Sigmoid colon (tissue), 6 donors: ENCODE measurements at regions not wholly inside any gene's neighbourhood (a gene's known extent, or its start where the extent isn't known, plus 50 kb on each side); places are given as distances from the start of the nearest gene placed in this dataset.

Experiments used
- DNase-seq: peaks from one replicate; pipeline ENCODE4 v3.0.0-alpha.2; 2019
- H3K27ac ChIP-seq, 4 donors: fragments of 200-600 bp; sonication (generic); one replicate each; pipeline ENCODE4 v1.5.1; 2016 to 2019; ENCODE audit warnings: mild to moderate bottlenecking in 1 of 4
- H3K27me3 ChIP-seq, 3 donors: fragments of 200-600 bp; sonication (generic); one replicate each; pipeline ENCODE4 v1.5.1; 2019; ENCODE audit warnings: mild to moderate bottlenecking in 1 of 3
- H3K36me3 ChIP-seq, 4 donors: fragments of 200-600 bp; sonication (generic); one replicate each; pipeline ENCODE4 v1.5.1; 2016 to 2019
- H3K4me1 ChIP-seq, 4 donors: fragments of 200-600 bp; sonication (generic); one replicate each; pipeline ENCODE4 v1.5.1; 2017 to 2019
- H3K4me3 ChIP-seq, 4 donors: fragments of 200-600 bp; sonication (generic); one replicate each; pipeline ENCODE4 v1.5.1; 2017 to 2019; ENCODE audit warnings: mild to moderate bottlenecking in 2 of 4, moderate library complexity in 1 of 4
- H3K9me3 ChIP-seq, 4 donors: fragments of 200-600 bp in 3 of 4; sonication (generic) in 3 of 4; one replicate each; pipeline versions ENCODE4 v1.5.1 to v1.6.1; 2013 to 2019
- EP300 ChIP-seq, 4 donors: sonication (generic); formaldehyde crosslinking; IDR thresholded peaks; one replicate each; pipeline ENCODE4 v1.6.1; 2017; ENCODE audit warnings: antibody characterized with exemption in 4 of 4
- POLR2A ChIP-seq, 2 donors: fragments of 450-650 bp; IDR thresholded peaks; one replicate each; pipeline ENCODE4 v1.6.1; 2016; ENCODE audit warnings: antibody characterized with exemption in 2 of 2, mild to moderate bottlenecking in 2 of 2, moderate library complexity in 2 of 2
- POLR2AphosphoS5 ChIP-seq, 4 donors: sonication (generic); formaldehyde crosslinking; IDR thresholded peaks; one replicate each; pipeline ENCODE4 v1.6.1; 2017; ENCODE audit warnings: antibody characterized with exemption in 4 of 4
- WGBS, 2 donors: extraction: QIAGEN DNeasy Blood & Tissue Kit; methylation state at CpG; one replicate each; pipeline ENCODE4 v1.1.7; 2013; 5-methylcytosine and 5-hydroxymethylcytosine counted together
- intact Hi-C: fragments of 100-400 bp; cut with DNase I; formaldehyde crosslinking; loops from one replicate; pipeline ENCODE4 v1.15.1; 2023
- TF ChIP-seq, protein P1 (sequence below), 4 experiments: fragments of 450-650 bp in 3 of 4; fragments of 200-600 bp in 1 of 4; IDR thresholded peaks; one replicate each; pipeline ENCODE4 v1.5.1; 2016 to 2019; ENCODE audit warnings: antibody characterized with exemption in 4 of 4, mild to moderate bottlenecking in 3 of 4, moderate library complexity in 2 of 4
- donor health status: healthy with polysubstance abuse.
- donor health status: healthy.

DNA sequence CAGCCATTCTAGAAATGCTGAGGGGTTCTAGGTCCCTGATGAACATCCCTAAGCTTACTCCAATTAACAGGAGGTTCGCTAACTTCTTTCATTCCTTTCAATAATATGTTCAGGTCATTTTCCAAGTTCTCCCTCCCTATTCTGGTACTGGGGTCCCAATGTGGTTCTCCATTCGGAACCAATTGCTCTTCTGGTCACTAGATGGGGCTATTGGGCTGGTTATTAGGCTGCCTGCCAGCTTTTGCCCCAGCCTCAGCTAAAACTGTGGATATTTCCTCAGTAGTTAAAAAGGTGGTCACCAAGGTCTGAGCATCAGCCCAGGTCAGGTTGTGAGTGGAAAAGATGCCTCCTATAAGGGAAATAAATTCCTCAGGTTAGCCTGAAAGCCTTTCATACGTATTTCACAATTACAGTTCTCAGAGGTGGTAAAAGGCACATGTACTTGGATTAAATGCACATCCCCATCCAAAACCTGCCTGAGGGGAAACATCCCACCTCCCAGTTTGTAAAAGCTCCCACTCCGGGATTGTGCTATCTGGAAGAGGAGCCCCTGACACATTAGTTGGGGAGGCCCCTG, 161.1 kb upstream of the CCDC179 start:
- TF ChIP-seq POLR2AphosphoS5 (IDR thresholded peaks at IDR 0.05), result no peak
- TF ChIP-seq, protein P1, sequence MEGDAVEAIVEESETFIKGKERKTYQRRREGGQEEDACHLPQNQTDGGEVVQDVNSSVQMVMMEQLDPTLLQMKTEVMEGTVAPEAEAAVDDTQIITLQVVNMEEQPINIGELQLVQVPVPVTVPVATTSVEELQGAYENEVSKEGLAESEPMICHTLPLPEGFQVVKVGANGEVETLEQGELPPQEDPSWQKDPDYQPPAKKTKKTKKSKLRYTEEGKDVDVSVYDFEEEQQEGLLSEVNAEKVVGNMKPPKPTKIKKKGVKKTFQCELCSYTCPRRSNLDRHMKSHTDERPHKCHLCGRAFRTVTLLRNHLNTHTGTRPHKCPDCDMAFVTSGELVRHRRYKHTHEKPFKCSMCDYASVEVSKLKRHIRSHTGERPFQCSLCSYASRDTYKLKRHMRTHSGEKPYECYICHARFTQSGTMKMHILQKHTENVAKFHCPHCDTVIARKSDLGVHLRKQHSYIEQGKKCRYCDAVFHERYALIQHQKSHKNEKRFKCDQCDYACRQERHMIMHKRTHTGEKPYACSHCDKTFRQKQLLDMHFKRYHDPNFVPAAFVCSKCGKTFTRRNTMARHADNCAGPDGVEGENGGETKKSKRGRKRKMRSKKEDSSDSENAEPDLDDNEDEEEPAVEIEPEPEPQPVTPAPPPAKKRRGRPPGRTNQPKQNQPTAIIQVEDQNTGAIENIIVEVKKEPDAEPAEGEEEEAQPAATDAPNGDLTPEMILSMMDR (IDR thresholded peaks at IDR 0.05), result peak in 2 of 4 experiments; percentile 12 to 52
- no peak for TF ChIP-seq POLR2A (IDR thresholded peaks at IDR 0.05)
- TF ChIP-seq EP300 (IDR thresholded peaks at IDR 0.05), result no peak
- WGBS, 2 donors, result 31 to 35% methylated on average over 4 of the region's 4 CpGs
- Histone ChIP-seq H3K36me3 (no peaks in the 10 kb centered on the region), H3K4me3 (no peak overlapping the region), H3K27me3 (no peaks in the 10 kb centered on the region), H3K9me3 (no peaks in the 10 kb centered on the region), H3K4me1 (no peaks in the 10 kb centered on the region), H3K27ac (no peak overlapping the region)
- no peak for DNase-seq
- intact Hi-C loops, result no loop called here

DNA sequence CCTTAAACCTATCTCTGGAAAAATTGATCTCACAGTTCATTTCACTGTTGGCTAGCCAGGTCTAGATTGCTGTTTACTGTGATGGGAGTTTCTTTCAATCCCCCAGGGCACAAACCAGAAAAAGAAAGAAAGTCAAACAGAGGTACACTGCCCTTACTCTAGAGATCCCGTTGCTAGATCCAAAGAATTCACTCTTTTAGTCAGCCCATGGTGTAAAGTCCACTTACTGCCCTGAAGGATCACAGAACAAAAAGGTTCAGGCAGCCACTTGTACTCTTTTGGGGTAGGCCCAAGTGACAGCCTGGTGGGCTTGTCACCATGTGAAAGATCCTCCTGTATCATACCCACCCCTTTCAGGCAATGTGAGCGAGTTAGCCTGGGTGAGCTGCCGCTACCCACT, 162.6 kb upstream of the CCDC179 start:
- no peak for DNase-seq
- Histone ChIP-seq H3K4me1 (no peaks in the 10 kb centered on the region), H3K27ac (no peak overlapping the region), H3K27me3 (no peaks in the 10 kb centered on the region), H3K36me3 (no peaks in the 10 kb centered on the region), H3K9me3 (no peaks in the 10 kb centered on the region), H3K4me3 (no peak overlapping the region)
- 77 to 85% methylated on average over 3 of the region's 3 CpGs for WGBS, 2 donors
- TF ChIP-seq POLR2A (IDR thresholded peaks at IDR 0.05) (no peak), EP300 (IDR thresholded peaks at IDR 0.05) (no peak), POLR2AphosphoS5 (IDR thresholded peaks at IDR 0.05) (no peak)
- TF ChIP-seq, protein P1 (IDR thresholded peaks at IDR 0.05), result no peak
- intact Hi-C loops, result no loop called here

DNA sequence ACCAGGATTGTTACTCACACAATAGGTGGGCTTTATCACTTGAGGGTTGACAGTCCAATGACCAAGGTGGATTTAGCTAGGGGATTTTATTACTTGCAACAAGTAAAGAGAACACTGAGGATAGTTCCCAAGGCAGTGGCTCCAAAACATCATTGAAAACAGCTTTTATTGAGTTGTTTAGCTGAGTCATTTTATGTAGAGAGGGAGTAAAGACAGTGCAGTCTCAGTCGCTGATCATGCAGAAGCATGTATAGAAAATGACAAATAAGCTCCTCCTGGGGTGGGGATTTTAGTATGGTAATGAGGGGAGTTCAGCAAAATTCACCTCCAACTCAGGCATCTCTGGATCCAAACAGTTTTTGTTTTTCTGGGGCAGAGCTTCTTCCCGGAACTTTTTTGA, 163.0 kb upstream of the CCDC179 start:
- H3K4me3 ChIP-seq, result no peak overlapping the region
- WGBS, 2 donors, result 51 to 77% methylated on average over 2 of the region's 2 CpGs
- TF ChIP-seq POLR2A (IDR thresholded peaks at IDR 0.05), result no peak
- TF ChIP-seq, protein P1 (IDR thresholded peaks at IDR 0.05), result no peak
- TF ChIP-seq EP300 (IDR thresholded peaks at IDR 0.05), result no peak
- TF ChIP-seq POLR2AphosphoS5 (IDR thresholded peaks at IDR 0.05), result no peak
- no peaks in the 10 kb centered on the region for H3K4me1 ChIP-seq
- no peaks in the 10 kb centered on the region for H3K36me3 ChIP-seq
- no peak for DNase-seq
- H3K27me3 ChIP-seq, result no peaks in the 10 kb centered on the region
- intact Hi-C loops, result no loop called here
- H3K9me3 ChIP-seq, result no peaks in the 10 kb centered on the region
- no peak overlapping the region for H3K27ac ChIP-seq

DNA sequence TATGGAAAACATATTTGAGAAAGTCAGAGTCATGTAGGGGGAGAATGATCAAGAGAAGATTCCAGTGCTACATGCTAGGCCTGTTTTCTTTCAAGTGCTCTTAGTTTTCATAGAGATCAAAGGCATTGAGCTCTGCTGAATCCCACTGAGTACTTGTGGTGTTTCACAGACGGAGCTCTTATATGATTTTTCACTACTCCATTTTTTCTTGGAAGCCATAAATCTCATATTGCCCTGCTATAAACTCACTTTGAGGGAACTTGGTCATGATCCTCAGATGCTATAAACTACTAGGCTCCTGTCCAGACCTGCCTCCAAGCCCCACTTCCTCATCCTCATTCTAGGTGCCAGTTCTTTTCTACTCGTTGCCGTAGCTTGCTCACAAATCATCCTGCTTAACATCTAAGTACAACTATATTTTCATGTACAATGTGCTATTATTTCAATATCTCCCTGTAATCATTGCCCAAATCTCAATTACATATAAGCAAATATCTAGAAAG, 180.8 kb upstream of the CCDC179 start:
- no peaks in the 10 kb centered on the region for H3K36me3 ChIP-seq
- no peak overlapping the region for H3K4me3 ChIP-seq
- TF ChIP-seq POLR2AphosphoS5 (IDR thresholded peaks at IDR 0.05) (no peak), EP300 (IDR thresholded peaks at IDR 0.05) (no peak), POLR2A (IDR thresholded peaks at IDR 0.05) (no peak)
- TF ChIP-seq, protein P1 (IDR thresholded peaks at IDR 0.05), result no peak
- H3K27ac ChIP-seq, result no peak overlapping the region
- no peaks in the 10 kb centered on the region for H3K4me1 ChIP-seq
- intact Hi-C loops, result no loop called here
- no peaks in the 10 kb centered on the region for H3K27me3 ChIP-seq
- WGBS, 2 donors, result 12 to 45% methylated on average over 3 of the region's 3 CpGs
- no peak for DNase-seq
- no peaks in the 10 kb centered on the region for H3K9me3 ChIP-seq

DNA sequence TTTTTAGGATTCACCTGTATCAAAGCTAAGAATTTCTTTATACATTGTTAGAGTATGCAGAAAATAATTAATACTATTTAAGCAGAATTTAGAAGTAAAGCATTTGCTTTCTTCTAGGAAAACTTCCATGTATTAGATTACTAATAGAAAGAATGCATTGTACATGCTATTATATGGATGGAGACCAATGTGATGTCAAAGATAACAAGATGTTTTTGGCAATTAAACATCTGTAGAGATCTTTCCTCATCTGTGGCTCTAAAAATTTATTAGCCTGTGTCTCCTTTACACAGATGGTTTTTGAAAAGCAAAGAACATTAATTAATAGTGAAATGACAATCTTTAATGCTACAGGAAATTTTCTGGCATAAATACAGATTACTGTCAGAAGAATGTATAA, 198.4 kb upstream of the CCDC179 start:
- Histone ChIP-seq H3K27me3 (no peaks in the 10 kb centered on the region), H3K9me3 (no peaks in the 10 kb centered on the region)
- TF ChIP-seq POLR2A (IDR thresholded peaks at IDR 0.05) (no peak), POLR2AphosphoS5 (IDR thresholded peaks at IDR 0.05) (no peak), EP300 (IDR thresholded peaks at IDR 0.05) (no peak)
- TF ChIP-seq, protein P1 (IDR thresholded peaks at IDR 0.05), result no peak

More for the DNA sequence above, 198.4 kb upstream of the CCDC179 start:
- DNase-seq, result no peak
- intact Hi-C loops, result no loop called here
- Histone ChIP-seq H3K4me1 (no peaks in the 10 kb centered on the region), H3K36me3 (no peaks in the 10 kb centered on the region), H3K27ac (no peak overlapping the region), H3K4me3 (no peak overlapping the region)
